ENCODE measurements at regions not wholly inside any gene's neighbourhood (a gene's known extent, or its start where the extent isn't known, plus 50 kb on each side); places are given as distances from the start of the nearest gene placed in this dataset.

DNA sequence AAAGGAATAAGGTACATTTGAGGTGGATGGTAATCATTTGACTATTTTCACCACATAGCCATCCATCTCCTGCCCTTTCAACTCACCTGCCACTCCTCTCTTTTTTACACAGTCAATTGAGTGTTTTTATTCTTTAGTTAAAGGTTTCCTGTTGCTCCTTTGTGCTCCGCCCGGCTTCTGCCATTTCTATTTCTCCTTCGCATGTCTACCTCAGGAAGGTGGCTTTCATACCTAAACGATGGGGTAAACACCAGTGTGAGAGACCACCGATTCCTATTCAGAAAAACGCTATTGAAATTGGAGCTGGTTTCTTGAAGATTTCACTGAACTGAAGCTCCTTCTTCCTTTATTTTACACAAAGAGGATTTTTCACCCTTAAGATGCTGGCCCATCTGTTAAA, 1628.0 kb upstream of the PIK3C3 start:
- no peak overlapping the region for H3K4me3 ChIP-seq (ENCODE audit: low read depth, low read length)
- no peak for DNase-seq (ENCODE audit: low read depth)
- TF ChIP-seq MAX (IDR thresholded peaks at IDR 0.05; ENCODE audit: low read depth, low read length) (no peak), POLR2A (IDR thresholded peaks at IDR 0.05; ENCODE audit: extremely low read depth, insufficient read length) (no peak), MYC (IDR thresholded peaks at IDR 0.05; ENCODE audit: low read depth, low read length) (no peak)

- DNase-seq (ENCODE audit: low read depth), result no peak
- no peak overlapping the region for H3K4me3 ChIP-seq (ENCODE audit: low read depth, low read length)
- TF ChIP-seq MYC (IDR thresholded peaks at IDR 0.05; ENCODE audit: low read depth, low read length) (no peak), POLR2A (IDR thresholded peaks at IDR 0.05; ENCODE audit: extremely low read depth, insufficient read length) (no peak), MAX (IDR thresholded peaks at IDR 0.05; ENCODE audit: low read depth, low read length) (no peak)
- TF ChIP-seq, protein P1, sequence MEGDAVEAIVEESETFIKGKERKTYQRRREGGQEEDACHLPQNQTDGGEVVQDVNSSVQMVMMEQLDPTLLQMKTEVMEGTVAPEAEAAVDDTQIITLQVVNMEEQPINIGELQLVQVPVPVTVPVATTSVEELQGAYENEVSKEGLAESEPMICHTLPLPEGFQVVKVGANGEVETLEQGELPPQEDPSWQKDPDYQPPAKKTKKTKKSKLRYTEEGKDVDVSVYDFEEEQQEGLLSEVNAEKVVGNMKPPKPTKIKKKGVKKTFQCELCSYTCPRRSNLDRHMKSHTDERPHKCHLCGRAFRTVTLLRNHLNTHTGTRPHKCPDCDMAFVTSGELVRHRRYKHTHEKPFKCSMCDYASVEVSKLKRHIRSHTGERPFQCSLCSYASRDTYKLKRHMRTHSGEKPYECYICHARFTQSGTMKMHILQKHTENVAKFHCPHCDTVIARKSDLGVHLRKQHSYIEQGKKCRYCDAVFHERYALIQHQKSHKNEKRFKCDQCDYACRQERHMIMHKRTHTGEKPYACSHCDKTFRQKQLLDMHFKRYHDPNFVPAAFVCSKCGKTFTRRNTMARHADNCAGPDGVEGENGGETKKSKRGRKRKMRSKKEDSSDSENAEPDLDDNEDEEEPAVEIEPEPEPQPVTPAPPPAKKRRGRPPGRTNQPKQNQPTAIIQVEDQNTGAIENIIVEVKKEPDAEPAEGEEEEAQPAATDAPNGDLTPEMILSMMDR (IDR thresholded peaks at IDR 0.05; ENCODE audit: low read depth, low read length), result no peak
These were observed 1629.0 kb upstream of the PIK3C3 start for GRCh38 chr18:40325988-40326387.

DNA sequence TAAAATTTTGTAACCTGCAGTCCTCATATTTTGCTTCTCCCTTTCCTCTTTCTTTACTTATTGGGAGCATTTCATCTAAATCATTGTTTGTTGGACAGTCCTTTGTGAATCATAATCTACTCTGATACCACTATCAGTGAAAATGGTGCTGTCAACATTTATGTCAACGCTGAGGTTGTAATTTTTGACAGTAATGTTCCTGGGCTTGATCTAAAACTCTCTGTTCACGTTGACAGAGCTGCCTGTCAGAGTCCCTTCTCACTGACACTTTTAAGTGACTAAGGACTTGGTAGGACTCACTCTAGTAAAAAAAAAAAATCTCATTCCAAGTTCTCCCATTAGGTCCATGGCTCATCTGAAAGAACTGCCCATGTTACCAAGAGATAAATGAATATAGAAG, 1640.8 kb upstream of the PIK3C3 start:
- no peak for DNase-seq (ENCODE audit: low read depth)
- H3K4me3 ChIP-seq (ENCODE audit: low read depth, low read length), result no peak overlapping the region
- TF ChIP-seq MYC (IDR thresholded peaks at IDR 0.05; ENCODE audit: low read depth, low read length) (no peak), POLR2A (IDR thresholded peaks at IDR 0.05; ENCODE audit: extremely low read depth, insufficient read length) (no peak), MAX (IDR thresholded peaks at IDR 0.05; ENCODE audit: low read depth, low read length) (no peak)
- TF ChIP-seq, protein P1 (IDR thresholded peaks at IDR 0.05; ENCODE audit: low read depth, low read length), result no peak

DNA sequence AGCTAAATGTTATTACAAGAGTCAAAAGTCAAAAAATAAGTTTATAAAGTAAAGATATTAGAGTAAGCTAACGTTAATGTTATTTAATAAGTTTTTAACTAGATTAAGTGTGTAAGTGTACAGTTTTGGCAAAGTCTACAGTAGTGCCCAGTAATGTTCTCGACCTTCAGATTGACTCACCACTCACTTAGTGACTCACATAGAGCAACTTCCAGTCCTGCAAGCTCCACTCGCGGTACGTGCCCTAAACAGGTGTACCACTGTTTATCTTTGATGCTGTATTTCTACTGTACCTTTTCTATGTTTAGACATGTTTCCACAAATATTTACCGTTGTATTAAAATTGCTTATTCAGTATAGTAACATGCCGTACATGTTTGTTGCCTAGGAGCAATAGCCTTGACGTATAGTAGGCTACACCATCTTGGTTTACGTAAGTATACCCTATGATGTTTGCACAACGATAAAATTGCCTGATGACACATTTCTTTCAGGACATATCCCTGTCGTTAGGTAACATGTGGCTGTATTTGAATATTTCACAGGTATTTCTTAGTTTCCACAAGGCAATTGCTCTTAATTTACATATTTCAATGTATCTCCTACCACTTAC, 1641.9 kb upstream of the PIK3C3 start:
- no peak for TF ChIP-seq MAX (IDR thresholded peaks at IDR 0.05; ENCODE audit: low read depth, low read length)
- TF ChIP-seq, protein P1 (IDR thresholded peaks at IDR 0.05; ENCODE audit: low read depth, low read length), result no peak
- TF ChIP-seq POLR2A (IDR thresholded peaks at IDR 0.05; ENCODE audit: extremely low read depth, insufficient read length), result no peak
- TF ChIP-seq MYC (IDR thresholded peaks at IDR 0.05; ENCODE audit: low read depth, low read length), result no peak
- DNase-seq (ENCODE audit: low read depth), result no peak
- H3K4me3 ChIP-seq (ENCODE audit: low read depth, low read length), result no peak overlapping the region

DNA sequence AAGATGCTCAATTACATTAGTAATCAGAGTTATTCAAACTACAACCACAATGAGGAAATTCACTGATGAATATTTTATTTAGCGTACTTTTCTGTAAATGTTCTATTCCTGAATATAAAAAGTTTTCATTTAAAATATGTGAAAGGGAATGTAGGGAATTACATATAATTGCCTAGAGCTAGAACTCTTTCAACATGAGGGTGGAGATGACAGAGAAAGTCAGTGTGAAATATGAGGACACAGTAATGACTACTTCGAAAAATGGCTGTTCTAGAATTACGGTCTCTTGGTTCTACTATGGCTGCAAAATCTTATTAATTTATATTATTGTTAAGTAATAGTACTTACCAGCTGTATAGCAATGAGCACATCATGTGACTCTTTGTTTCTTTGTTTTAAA, 1647.4 kb upstream of the PIK3C3 start:
- DNase-seq (ENCODE audit: low read depth), result no peak
- TF ChIP-seq POLR2A (IDR thresholded peaks at IDR 0.05; ENCODE audit: extremely low read depth, insufficient read length) (no peak), MAX (IDR thresholded peaks at IDR 0.05; ENCODE audit: low read depth, low read length) (no peak), MYC (IDR thresholded peaks at IDR 0.05; ENCODE audit: low read depth, low read length) (no peak)
- TF ChIP-seq, protein P1 (IDR thresholded peaks at IDR 0.05; ENCODE audit: low read depth, low read length), result no peak
- H3K4me3 ChIP-seq (ENCODE audit: low read depth, low read length), result no peak overlapping the region

GRCh38 chr18:40296717-40297413, 1658.2 kb upstream of the PIK3C3 start:
- no peak overlapping the region for H3K4me3 ChIP-seq (ENCODE audit: low read depth, low read length)
- TF ChIP-seq MAX (IDR thresholded peaks at IDR 0.05; ENCODE audit: low read depth, low read length), result no peak
- TF ChIP-seq, protein P1 (IDR thresholded peaks at IDR 0.05; ENCODE audit: low read depth, low read length), result no peak
- DNase-seq (ENCODE audit: low read depth), result no peak
